Lung (tissue), 11 donors: ENCODE measurements at regions not wholly inside any gene's neighbourhood (a gene's known extent, or its start where the extent isn't known, plus 50 kb on each side); places are given as distances from the start of the nearest gene placed in this dataset.

Source experiments
- ATAC-seq: fragments of 200-7000 bp; cut with Tn5 transposase; one replicate; pipeline ENCODE4 v1.9.1; 2020; ENCODE audit warnings: moderate number of reproducible peaks; ENCODE audit not compliant: insufficient read depth, low FRiP score
- DNase-seq, 3 donors: peaks; one replicate each; pipeline ENCODE4 v3.0.0-alpha.2; 2013 to 2017
- H3K27ac ChIP-seq, 2 donors: one replicate each; pipeline ENCODE4 v1.5.1; 2013; ENCODE audit warnings: mild to moderate bottlenecking in 2 of 2, moderate library complexity in 2 of 2, control low read depth in 1 of 2, inconsistent platforms in 1 of 2, low read depth in 1 of 2, low read length in 1 of 2
- H3K27me3 ChIP-seq, 3 donors: one replicate each; pipeline ENCODE4 v1.5.1; 2013; ENCODE audit warnings: low read length in 2 of 3; ENCODE audit not compliant: control insufficient read depth in 3 of 3, insufficient read depth in 3 of 3
- H3K36me3 ChIP-seq, 4 donors: one replicate each; pipeline ENCODE4 v1.5.1; 2013; ENCODE audit warnings: low read length in 4 of 4, mild to moderate bottlenecking in 1 of 4, moderate library complexity in 1 of 4; ENCODE audit not compliant: control insufficient read depth in 4 of 4, insufficient read depth in 4 of 4
- H3K4me1 ChIP-seq, 5 donors: one replicate each; pipeline ENCODE4 v1.5.1; 2013; ENCODE audit warnings: low read length in 5 of 5, mild to moderate bottlenecking in 2 of 5, moderate library complexity in 1 of 5; ENCODE audit not compliant: control insufficient read depth in 5 of 5, insufficient read depth in 5 of 5
- H3K4me3 ChIP-seq: one replicate; pipeline ENCODE4 v1.5.1; 2013; ENCODE audit warnings: mild to moderate bottlenecking, control low read depth, moderate library complexity
- H3K9ac ChIP-seq, 2 donors: one replicate each; pipeline ENCODE4 v1.5.1; 2013; ENCODE audit warnings: low read length in 2 of 2, control low read depth in 1 of 2; ENCODE audit not compliant: insufficient read depth in 1 of 2
- H3K9me3 ChIP-seq, 4 donors: one replicate each; pipeline ENCODE4 v1.5.1; 2013; ENCODE audit warnings: low read length in 3 of 4, mild to moderate bottlenecking in 1 of 4, moderate library complexity in 1 of 4; ENCODE audit not compliant: control insufficient read depth in 4 of 4, insufficient read depth in 3 of 4
- CTCF ChIP-seq: IDR thresholded peaks from 2 replicates; pipeline ENCODE4 v1.5.1; 2012; ENCODE audit warnings: mild to moderate bottlenecking; ENCODE audit errors: control extremely low read depth, extremely low read depth
- WGBS, 2 donors: extraction: QIAGEN DNeasy Blood & Tissue Kit; methylation state at CpG; one replicate each; pipeline ENCODE4 v1.1.7; 2013; 5-methylcytosine and 5-hydroxymethylcytosine counted together
- donor health status: control.
- donor health status: control.
- donor health status: Bipolar disorder and iron deficiency.
- donor health status: healthy.
- donor health status: DM: yes; HTN: yes; CAD: no.

DNA sequence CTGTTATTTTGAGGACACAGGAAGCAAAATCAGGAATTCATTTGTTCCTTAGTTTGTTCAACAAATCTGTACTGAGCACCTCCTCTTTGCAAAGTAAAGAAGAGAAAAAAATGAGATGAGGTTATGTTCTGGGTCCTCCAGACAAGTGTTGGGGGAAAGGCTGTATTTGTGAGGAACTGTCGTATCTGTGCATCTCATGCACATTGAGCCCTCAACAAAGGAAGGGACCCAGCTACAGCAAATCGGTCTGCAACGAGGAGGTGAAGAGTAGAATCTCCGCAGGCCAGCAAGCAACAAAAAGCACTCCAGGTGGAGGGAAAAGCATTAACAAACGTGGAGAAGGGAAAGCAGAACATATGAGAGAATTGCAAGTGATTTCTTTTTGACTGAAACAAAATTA, 143.0 kb upstream of the CYP1B1 start:
- H3K9ac ChIP-seq, result no peak overlapping the region
- no peaks in the 10 kb centered on the region for H3K36me3 ChIP-seq
- ATAC-seq (no peak), DNase-seq (no peak)
- no peak overlapping the region for H3K4me3 ChIP-seq
- no peaks in the 10 kb centered on the region for H3K9me3 ChIP-seq
- no peak for TF ChIP-seq CTCF
- H3K27me3 ChIP-seq, result no peaks in the 10 kb centered on the region
- 75 to 90% methylated on average over 5 of the region's 5 CpGs for WGBS, 2 donors
- peaks cover 0 to 10% (median 0%) of the 10 kb centered on the region in 5 donors for H3K4me1 ChIP-seq
- H3K27ac ChIP-seq, result no peak overlapping the region

DNA sequence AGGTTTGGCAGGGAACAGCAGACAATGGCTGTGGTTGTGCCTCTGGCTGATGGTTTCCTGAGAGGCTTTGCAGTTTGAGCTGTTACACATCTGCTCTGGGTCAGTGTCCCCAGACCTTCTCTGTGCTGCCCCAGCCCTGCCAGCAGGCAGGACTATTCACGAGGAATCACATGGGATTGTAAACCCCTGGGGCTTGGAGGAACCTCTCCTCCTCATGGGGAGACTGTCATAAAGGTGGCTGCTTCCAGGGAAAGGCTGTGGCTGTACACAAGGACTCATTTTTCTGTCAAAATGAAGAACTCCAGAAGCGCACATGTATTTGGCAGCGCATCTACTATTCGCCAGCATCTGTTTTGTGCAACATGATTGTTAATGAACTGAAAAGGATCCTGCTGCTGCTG, 142.6 kb upstream of the CYP1B1 start:
- Histone ChIP-seq H3K27ac (no peak overlapping the region), H3K27me3 (no peaks in the 10 kb centered on the region)
- no peak for TF ChIP-seq CTCF

GRCh38 chr2:38217401-38218188, 141.6 kb upstream of the CYP1B1 start:
- TF ChIP-seq CTCF, result no peak
- Histone ChIP-seq H3K4me1 (peaks cover 0 to 10% (median 0%) of the 10 kb centered on the region in 5 donors), H3K27ac (no peak overlapping the region), H3K36me3 (no peaks in the 10 kb centered on the region), H3K27me3 (no peaks in the 10 kb centered on the region), H3K4me3 (no peak overlapping the region), H3K9ac (no peak overlapping the region), H3K9me3 (no peaks in the 10 kb centered on the region)
- DNase-seq (no peak), ATAC-seq (no peak)
- 72 to 73% methylated on average over 6 of the region's 6 CpGs for WGBS, 2 donors

More for the DNA sequence above, 142.6 kb upstream of the CYP1B1 start:
- WGBS, 2 donors, result 61 to 71% methylated on average over 4 of the region's 4 CpGs
- no peak for ATAC-seq
- Histone ChIP-seq H3K36me3 (no peaks in the 10 kb centered on the region), H3K4me3 (no peak overlapping the region), H3K9ac (no peak overlapping the region), H3K4me1 (peaks cover 0 to 10% (median 0%) of the 10 kb centered on the region in 5 donors), H3K9me3 (no peaks in the 10 kb centered on the region)
- DNase-seq, result peak; percentile 34 to 79 (median 71)
